HG02623 (cell line): ENCODE measurements at regions not wholly inside any gene's neighbourhood (a gene's known extent, or its start where the extent isn't known, plus 50 kb on each side); places are given as distances from the start of the nearest gene placed in this dataset.
A peak's percentile ranks its signal among the peaks of the same experiment; 100 is the strongest.

Source experiments
- ATAC-seq: cut with Tn5 transposase; IDR thresholded peaks from one replicate; pipeline ENCODE4 v1.9.1; 2021; ENCODE audit warnings: moderate library complexity; ENCODE audit not compliant: unreplicated experiment

DNA sequence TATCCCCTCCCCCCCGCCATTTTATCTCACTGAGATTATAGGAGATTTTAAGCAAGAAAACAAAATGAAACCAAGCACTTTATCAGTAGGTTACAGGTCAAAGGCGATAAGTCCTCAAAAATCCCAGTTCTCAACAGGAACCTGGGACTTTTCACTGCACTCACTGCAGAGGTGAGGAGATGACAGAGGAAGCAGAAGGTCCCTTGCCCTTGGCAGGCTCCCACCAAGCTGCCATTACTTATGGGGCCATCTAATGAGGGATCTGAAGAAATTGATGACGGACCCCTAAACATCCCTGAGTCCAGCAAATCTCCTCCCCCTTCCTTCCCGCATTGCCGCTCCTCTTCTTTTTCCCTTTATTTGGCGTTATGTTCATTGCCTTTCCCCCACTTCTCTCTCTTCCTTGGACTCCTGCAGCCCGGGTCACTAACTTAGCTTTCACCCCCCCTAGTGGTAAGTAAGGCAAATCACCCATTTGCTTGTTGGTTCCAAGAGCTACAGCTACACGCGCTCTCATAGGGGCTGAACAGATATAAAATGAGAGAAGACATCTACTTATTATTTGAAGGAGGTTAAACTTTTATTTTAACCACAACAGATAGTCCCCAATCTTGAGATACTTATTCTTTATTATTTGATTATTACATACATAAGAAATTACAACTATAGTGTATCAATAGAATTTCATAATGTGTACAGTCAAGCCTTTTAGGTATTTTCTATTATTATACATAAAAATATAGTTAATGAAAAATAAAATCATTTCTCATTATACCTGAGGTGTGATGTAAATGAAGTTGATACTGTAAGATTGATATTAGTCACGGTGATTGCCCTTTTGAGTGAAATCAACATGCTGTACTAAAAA lies 52.0 kb upstream of the ARGLU1 start:
- peak; percentile 99 for ATAC-seq
